Panc1 (cell line): ENCODE measurements at regions not wholly inside any gene's neighbourhood (a gene's known extent, or its start where the extent isn't known, plus 50 kb on each side); places are given as distances from the start of the nearest gene placed in this dataset.

Source experiments
- POLR2AphosphoS5 ChIP-seq: IDR thresholded peaks from 2 replicates; pipeline ENCODE4 v1.6.1; 2012; ENCODE audit warnings: mild to moderate bottlenecking, low read depth, low read length, moderate library complexity
- SIN3A ChIP-seq: IDR thresholded peaks from 2 replicates; pipeline ENCODE4 v1.6.1; 2012; ENCODE audit warnings: low read depth, mild to moderate bottlenecking, low read length, moderate library complexity, borderline replicate concordance; ENCODE audit not compliant: insufficient read depth
- TF ChIP-seq, protein P1 (sequence below): fragments of 450-650 bp; IDR thresholded peaks from 2 replicates; pipeline ENCODE4 v1.5.1; 2017; ENCODE audit warnings: mild to moderate bottlenecking

GRCh38 chr16:26802440-26802839 lies 264.3 kb upstream of the C16orf82 start:
- TF ChIP-seq POLR2AphosphoS5, result no peak
- TF ChIP-seq, protein P1, sequence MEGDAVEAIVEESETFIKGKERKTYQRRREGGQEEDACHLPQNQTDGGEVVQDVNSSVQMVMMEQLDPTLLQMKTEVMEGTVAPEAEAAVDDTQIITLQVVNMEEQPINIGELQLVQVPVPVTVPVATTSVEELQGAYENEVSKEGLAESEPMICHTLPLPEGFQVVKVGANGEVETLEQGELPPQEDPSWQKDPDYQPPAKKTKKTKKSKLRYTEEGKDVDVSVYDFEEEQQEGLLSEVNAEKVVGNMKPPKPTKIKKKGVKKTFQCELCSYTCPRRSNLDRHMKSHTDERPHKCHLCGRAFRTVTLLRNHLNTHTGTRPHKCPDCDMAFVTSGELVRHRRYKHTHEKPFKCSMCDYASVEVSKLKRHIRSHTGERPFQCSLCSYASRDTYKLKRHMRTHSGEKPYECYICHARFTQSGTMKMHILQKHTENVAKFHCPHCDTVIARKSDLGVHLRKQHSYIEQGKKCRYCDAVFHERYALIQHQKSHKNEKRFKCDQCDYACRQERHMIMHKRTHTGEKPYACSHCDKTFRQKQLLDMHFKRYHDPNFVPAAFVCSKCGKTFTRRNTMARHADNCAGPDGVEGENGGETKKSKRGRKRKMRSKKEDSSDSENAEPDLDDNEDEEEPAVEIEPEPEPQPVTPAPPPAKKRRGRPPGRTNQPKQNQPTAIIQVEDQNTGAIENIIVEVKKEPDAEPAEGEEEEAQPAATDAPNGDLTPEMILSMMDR, result no peak
- no peak for TF ChIP-seq SIN3A
